Epithelial cell of proximal tubule (primary cell): ENCODE measurements at regions not wholly inside any gene's neighbourhood (a gene's known extent, or its start where the extent isn't known, plus 50 kb on each side); places are given as distances from the start of the nearest gene placed in this dataset.

Experiments used
- DNase-seq: peaks from one replicate; pipeline ENCODE4 v3.0.0-alpha.2; 2011; ENCODE audit warnings: low read depth
- H3K4me3 ChIP-seq: 2 replicates; pipeline ENCODE4 v1.5.1; 2011; ENCODE audit warnings: low read depth, mild to moderate bottlenecking, low read length
- TF ChIP-seq, protein P1 (sequence below): conservative IDR thresholded peaks from 2 replicates; pipeline ENCODE4 v1.5.1; 2012; ENCODE audit warnings: low read depth, mild to moderate bottlenecking, low read length

DNA sequence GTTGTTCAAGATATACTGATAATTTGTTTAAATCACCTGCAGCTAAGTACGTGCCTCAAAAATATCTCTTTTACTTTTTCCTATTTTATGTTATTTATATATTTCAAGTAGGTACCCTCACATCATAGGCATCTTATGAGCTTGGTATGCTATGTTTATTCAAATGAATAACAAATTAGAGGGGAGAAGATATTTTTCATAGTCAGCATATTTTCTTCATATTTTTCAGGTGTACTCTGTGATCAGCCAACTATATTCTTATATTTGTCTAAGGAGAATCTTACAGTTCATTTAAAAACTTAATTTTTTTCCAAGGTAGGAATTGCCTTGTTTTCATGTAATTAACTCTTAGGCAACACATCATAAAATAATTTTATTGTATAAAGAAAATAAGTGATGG is 421.1 kb upstream of the GRM7 start:
- no peak for DNase-seq
- TF ChIP-seq, protein P1, sequence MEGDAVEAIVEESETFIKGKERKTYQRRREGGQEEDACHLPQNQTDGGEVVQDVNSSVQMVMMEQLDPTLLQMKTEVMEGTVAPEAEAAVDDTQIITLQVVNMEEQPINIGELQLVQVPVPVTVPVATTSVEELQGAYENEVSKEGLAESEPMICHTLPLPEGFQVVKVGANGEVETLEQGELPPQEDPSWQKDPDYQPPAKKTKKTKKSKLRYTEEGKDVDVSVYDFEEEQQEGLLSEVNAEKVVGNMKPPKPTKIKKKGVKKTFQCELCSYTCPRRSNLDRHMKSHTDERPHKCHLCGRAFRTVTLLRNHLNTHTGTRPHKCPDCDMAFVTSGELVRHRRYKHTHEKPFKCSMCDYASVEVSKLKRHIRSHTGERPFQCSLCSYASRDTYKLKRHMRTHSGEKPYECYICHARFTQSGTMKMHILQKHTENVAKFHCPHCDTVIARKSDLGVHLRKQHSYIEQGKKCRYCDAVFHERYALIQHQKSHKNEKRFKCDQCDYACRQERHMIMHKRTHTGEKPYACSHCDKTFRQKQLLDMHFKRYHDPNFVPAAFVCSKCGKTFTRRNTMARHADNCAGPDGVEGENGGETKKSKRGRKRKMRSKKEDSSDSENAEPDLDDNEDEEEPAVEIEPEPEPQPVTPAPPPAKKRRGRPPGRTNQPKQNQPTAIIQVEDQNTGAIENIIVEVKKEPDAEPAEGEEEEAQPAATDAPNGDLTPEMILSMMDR: no peak
- no peak overlapping the region for H3K4me3 ChIP-seq

DNA sequence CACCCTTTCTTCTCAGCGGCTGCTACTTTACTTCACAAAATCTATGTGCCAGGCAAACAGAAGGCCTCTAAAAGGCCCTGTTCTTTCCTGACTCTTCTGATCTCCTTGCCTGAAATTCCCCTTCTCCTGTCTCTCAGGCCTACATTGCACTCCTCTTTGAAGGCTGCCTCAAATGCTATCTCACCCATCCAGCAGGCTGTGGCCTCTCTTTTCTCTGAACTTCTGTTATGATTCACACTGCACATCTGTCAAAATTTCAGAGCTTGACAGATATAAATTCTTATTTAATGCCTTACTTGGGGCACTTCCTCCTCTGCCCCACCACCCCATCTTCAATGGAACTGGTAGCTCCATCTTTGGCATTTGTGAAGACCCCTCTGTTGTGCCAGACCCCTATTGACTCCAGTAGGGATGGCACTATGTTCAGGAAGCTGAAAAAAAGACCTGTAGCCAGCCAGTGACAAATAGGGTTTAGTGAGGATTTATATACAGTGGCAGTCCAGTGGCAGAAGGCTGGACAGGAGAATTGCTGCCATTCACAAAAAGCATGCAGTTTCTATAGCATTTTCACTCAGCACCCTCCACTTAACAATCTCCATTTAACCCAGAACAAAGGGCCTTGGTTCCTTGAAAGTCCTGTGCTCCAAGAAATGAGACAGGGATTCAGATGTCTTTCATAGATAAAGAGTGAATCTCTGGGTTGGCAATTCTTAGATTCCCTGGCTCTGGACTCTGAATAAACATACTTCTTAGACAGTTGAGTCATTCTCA is 415.8 kb upstream of the GRM7 start:
- no peak overlapping the region for H3K4me3 ChIP-seq
- no peak for DNase-seq
- TF ChIP-seq, protein P1: no peak

DNA sequence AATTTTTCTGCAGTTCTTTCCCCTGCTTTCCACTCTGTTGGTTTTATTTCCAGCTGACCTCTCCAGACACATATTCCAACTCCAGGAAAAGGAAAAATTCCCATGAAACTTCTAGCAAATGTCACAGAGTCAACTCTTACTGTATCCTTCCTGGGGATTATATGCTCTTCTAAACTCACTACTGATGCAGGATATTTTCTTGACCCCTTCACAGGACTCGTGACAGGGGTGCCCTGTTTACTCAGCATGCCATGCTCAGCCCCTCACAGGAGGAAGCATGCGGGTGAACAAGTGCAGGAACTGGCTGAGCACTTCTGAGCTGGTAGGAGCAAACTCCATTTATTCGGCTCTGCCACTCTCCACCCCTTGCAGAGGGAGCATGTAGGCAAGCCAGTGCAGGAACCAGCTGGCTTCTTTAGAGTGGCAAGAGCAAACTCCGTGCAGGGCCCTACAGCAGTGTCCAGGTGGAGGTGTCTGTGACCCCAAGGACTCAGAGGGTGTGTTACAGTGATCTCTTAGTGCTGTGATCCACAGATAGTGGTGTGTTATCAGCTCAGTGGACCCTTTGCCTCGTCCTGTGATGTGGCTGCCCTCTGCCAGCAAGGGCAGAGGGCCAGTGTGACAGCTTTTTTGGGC is 413.6 kb upstream of the GRM7 start:
- TF ChIP-seq, protein P1: no peak
- no peak for DNase-seq
- H3K4me3 ChIP-seq: no peak overlapping the region

DNA sequence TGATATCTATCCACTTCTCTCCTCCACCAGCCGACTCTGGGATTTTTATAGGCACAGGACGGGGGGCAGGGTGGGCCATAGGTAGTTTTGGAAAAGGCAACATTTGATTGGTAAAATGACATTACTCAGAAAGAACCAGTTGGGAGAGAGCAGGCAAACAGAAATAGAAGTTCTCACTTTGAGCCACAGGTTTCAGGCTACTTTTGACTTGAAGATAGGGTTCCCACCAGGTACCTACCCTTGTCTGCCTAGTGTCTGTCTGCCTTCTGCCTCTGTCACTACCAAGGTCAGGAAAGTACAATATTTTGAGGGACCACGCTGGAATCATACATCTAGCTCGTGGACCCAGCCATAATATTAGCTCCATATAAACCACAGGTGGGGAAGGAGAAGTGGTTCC is 412.9 kb upstream of the GRM7 start:
- TF ChIP-seq, protein P1: no peak
- DNase-seq: no peak

DNA sequence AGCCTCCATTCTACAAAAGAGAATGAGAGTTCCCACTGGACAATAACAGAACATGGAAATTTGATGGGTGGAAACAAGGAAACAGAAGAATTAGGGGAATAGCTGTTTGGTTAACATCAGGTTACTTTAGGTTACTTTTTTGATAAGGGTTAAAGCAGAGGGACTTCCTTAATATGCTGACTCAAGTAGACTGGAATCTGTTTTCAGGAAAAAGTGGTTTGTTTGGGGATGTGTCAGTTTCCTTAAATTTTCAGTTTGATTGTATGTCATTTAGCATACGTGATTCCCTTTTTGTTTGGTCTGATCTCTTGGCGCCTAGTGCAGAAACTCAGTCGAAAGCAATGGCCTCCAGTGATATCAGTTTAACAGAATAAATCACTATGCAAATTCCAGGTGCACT is 411.8 kb upstream of the GRM7 start:
- DNase-seq: no peak
- no peak overlapping the region for H3K4me3 ChIP-seq
- TF ChIP-seq, protein P1: no peak

More for the DNA sequence above, 412.9 kb upstream of the GRM7 start:
- H3K4me3 ChIP-seq: no peak overlapping the region

DNA sequence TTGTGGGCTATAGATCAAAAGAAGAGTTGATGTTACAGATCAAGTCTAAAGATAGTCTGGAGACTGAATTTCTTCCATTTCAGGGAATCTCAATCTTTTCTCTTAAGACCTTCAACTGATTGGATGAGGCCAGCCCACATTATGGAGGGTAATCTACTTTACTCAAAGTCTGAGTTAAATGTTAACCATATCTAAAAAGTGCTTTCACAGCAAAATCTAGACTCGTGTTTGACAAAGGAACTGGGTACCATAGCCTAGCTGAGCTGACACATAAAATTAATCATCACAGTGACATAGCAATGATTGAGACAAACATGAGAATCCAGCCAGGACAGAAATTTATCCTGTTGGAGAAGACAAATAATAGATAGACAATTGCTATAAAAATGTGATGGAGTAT is 407.9 kb upstream of the GRM7 start:
- TF ChIP-seq, protein P1: no peak
- no peak overlapping the region for H3K4me3 ChIP-seq
- no peak for DNase-seq

DNA sequence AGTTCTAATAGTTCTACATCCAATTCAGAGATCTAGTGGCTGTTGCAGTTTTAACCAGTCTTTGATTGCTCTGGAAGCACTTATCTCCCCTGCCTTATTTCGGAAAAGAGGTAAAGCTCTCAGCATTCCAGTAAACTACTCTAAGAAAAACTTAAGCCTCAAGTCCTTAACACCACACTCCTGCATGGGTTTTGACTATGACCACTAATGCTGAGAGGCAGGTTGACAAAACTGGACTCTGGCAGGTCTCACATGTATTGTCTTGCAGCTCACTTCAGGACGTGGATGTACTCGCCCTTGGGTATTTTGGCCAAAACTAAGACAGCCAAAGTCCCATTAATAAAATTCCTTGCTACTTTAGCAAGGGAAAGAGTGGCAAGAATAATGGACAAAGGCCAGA is 405.9 kb upstream of the GRM7 start:
- no peak for DNase-seq
- no peak overlapping the region for H3K4me3 ChIP-seq
- TF ChIP-seq, protein P1: no peak
